ENCODE measurements at regions not wholly inside any gene's neighbourhood (a gene's known extent, or its start where the extent isn't known, plus 50 kb on each side); places are given as distances from the start of the nearest gene placed in this dataset.

- Histone ChIP-seq H3K4me3 (ENCODE audit: low read depth, low read length) (no peak overlapping the region), H3K9ac (no peak overlapping the region), H3K36me3 (ENCODE audit: control insufficient read depth, insufficient read depth, low read length) (no peaks in the 10 kb centered on the region), H3K27ac (no peak overlapping the region), H3K4me2 (ENCODE audit: low read length) (no peak overlapping the region), H3K79me2 (no peaks in the 10 kb centered on the region), H3K27me3 (ENCODE audit: control insufficient read depth, insufficient read depth, low read length) (no peaks in the 10 kb centered on the region), H3K4me1 (no peaks in the 10 kb centered on the region), H2AFZ (no peak overlapping the region), H3K9me3 (ENCODE audit: control insufficient read depth, low read length) (no peaks in the 10 kb centered on the region)
- no peak for TF ChIP-seq CTCF (IDR thresholded peaks at IDR 0.05)
Observed at GRCh38 chr4:121221201-121221600, 57.1 kb upstream of the TNIP3 start.

- H3K79me2 ChIP-seq, result no peaks in the 10 kb centered on the region
- H2AFZ ChIP-seq, result no peak overlapping the region
- no peaks in the 10 kb centered on the region for H3K4me1 ChIP-seq
- no peaks in the 10 kb centered on the region for H3K36me3 ChIP-seq (ENCODE audit: control insufficient read depth, insufficient read depth, low read length)
- no peaks in the 10 kb centered on the region for H3K27me3 ChIP-seq (ENCODE audit: control insufficient read depth, insufficient read depth, low read length)
- no peak for TF ChIP-seq CTCF (IDR thresholded peaks at IDR 0.05)
- H3K27ac ChIP-seq, result no peak overlapping the region
- no peak overlapping the region for H3K4me3 ChIP-seq (ENCODE audit: low read depth, low read length)
- no peaks in the 10 kb centered on the region for H3K9me3 ChIP-seq (ENCODE audit: control insufficient read depth, low read length)
- H3K4me2 ChIP-seq (ENCODE audit: low read length), result no peak overlapping the region
- H3K9ac ChIP-seq, result no peak overlapping the region
Observed at GRCh38 chr4:121220698-121221097, 56.6 kb upstream of the TNIP3 start.

- no peak for TF ChIP-seq CTCF (IDR thresholded peaks at IDR 0.05)
- no peak overlapping the region for H2AFZ ChIP-seq
- no peak overlapping the region for H3K27ac ChIP-seq
- H3K27me3 ChIP-seq (ENCODE audit: control insufficient read depth, insufficient read depth, low read length), result no peaks in the 10 kb centered on the region
- H3K4me3 ChIP-seq (ENCODE audit: low read depth, low read length), result no peak overlapping the region
- H3K9me3 ChIP-seq (ENCODE audit: control insufficient read depth, low read length), result no peaks in the 10 kb centered on the region
- H3K9ac ChIP-seq, result no peak overlapping the region
- no peaks in the 10 kb centered on the region for H3K4me1 ChIP-seq
- no peaks in the 10 kb centered on the region for H3K79me2 ChIP-seq
- H3K4me2 ChIP-seq (ENCODE audit: low read length), result no peak overlapping the region
- H3K36me3 ChIP-seq (ENCODE audit: control insufficient read depth, insufficient read depth, low read length), result no peaks in the 10 kb centered on the region
Observed at GRCh38 chr4:121219227-121219626, 55.1 kb upstream of the TNIP3 start.

- Histone ChIP-seq H2AFZ (no peak overlapping the region), H3K4me2 (ENCODE audit: low read length) (no peak overlapping the region), H3K36me3 (ENCODE audit: control insufficient read depth, insufficient read depth, low read length) (no peaks in the 10 kb centered on the region), H3K27ac (no peak overlapping the region), H3K79me2 (no peaks in the 10 kb centered on the region), H3K9ac (no peak overlapping the region), H3K27me3 (ENCODE audit: control insufficient read depth, insufficient read depth, low read length) (no peaks in the 10 kb centered on the region), H3K4me3 (ENCODE audit: low read depth, low read length) (no peak overlapping the region), H3K4me1 (no peaks in the 10 kb centered on the region), H3K9me3 (ENCODE audit: control insufficient read depth, low read length) (no peaks in the 10 kb centered on the region)
- TF ChIP-seq CTCF (IDR thresholded peaks at IDR 0.05), result no peak
Observed at GRCh38 chr4:121217351-121217750, 53.2 kb upstream of the TNIP3 start.

- TF ChIP-seq CTCF (IDR thresholded peaks at IDR 0.05), result no peak
- Histone ChIP-seq H3K27ac (no peak overlapping the region), H3K9me3 (ENCODE audit: control insufficient read depth, low read length) (no peaks in the 10 kb centered on the region), H3K36me3 (ENCODE audit: control insufficient read depth, insufficient read depth, low read length) (no peaks in the 10 kb centered on the region), H3K27me3 (ENCODE audit: control insufficient read depth, insufficient read depth, low read length) (no peaks in the 10 kb centered on the region), H3K79me2 (no peaks in the 10 kb centered on the region), H2AFZ (no peak overlapping the region), H3K4me3 (ENCODE audit: low read depth, low read length) (no peak overlapping the region), H3K4me2 (ENCODE audit: low read length) (no peak overlapping the region), H3K9ac (no peak overlapping the region), H3K4me1 (no peaks in the 10 kb centered on the region)
Observed at GRCh38 chr4:121216461-121216860, 52.3 kb upstream of the TNIP3 start.
